ENCODE measurements at regions not wholly inside any gene's neighbourhood (a gene's known extent, or its start where the extent isn't known, plus 50 kb on each side); places are given as distances from the start of the nearest gene placed in this dataset.
A peak's percentile ranks its signal among the peaks of the same experiment; 100 is the strongest.
"Not testable (repeated sequence)": the region's sequence is repeated elsewhere in the genome, so short reads cannot be mapped to it uniquely, and the experiment has no call there.

GRCh38 chr6:15739353-15739752 is 76.5 kb upstream of the DTNBP1 start:
- DNase-seq (ENCODE audit: low read depth), result no peak
- no peak overlapping the region for H3K4me3 ChIP-seq (ENCODE audit: low read depth, low read length)
- no peak for TF ChIP-seq CTCF (IDR thresholded peaks at IDR 0.05; ENCODE audit: control insufficient read depth, extremely low read depth, insufficient read depth)

- H3K4me3 ChIP-seq (ENCODE audit: low read depth, low read length); DNase-seq (ENCODE audit: low read depth): not testable (repeated sequence)
Observed at GRCh38 chr6:15738195-15738594, 75.4 kb upstream of the DTNBP1 start.

- no peak overlapping the region for H3K4me3 ChIP-seq (ENCODE audit: low read depth, low read length)
- no peak for DNase-seq (ENCODE audit: low read depth)
- TF ChIP-seq CTCF (IDR thresholded peaks at IDR 0.05; ENCODE audit: control insufficient read depth, extremely low read depth, insufficient read depth), result no peak
Observed at GRCh38 chr6:15736297-15736696, 73.5 kb upstream of the DTNBP1 start.

- no peak overlapping the region for H3K4me3 ChIP-seq (ENCODE audit: low read depth, low read length)
- peak; percentile 34 for DNase-seq (ENCODE audit: low read depth)
Observed at GRCh38 chr6:15735567-15736265, 72.9 kb upstream of the DTNBP1 start.

GRCh38 chr6:15734118-15734897 is 71.5 kb upstream of the DTNBP1 start:
- no peak for DNase-seq (ENCODE audit: low read depth)
- H3K4me3 ChIP-seq (ENCODE audit: low read depth, low read length), result no peak overlapping the region
- TF ChIP-seq CTCF (IDR thresholded peaks at IDR 0.05; ENCODE audit: control insufficient read depth, extremely low read depth, insufficient read depth), result no peak

More at GRCh38 chr6:15735567-15736265, 72.9 kb upstream of the DTNBP1 start:
- TF ChIP-seq CTCF (IDR thresholded peaks at IDR 0.05; ENCODE audit: control insufficient read depth, extremely low read depth, insufficient read depth), result no peak

- DNase-seq (ENCODE audit: low read depth), result no peak
- H3K4me3 ChIP-seq (ENCODE audit: low read depth, low read length), result no peak overlapping the region
- no peak for TF ChIP-seq CTCF (IDR thresholded peaks at IDR 0.05; ENCODE audit: control insufficient read depth, extremely low read depth, insufficient read depth)
Observed at GRCh38 chr6:15730922-15731321, 68.1 kb upstream of the DTNBP1 start.

- DNase-seq (ENCODE audit: low read depth), result no peak
- TF ChIP-seq CTCF (IDR thresholded peaks at IDR 0.05; ENCODE audit: control insufficient read depth, extremely low read depth, insufficient read depth), result no peak
- H3K4me3 ChIP-seq (ENCODE audit: low read depth, low read length), result no peak overlapping the region
Observed at GRCh38 chr6:15730442-15730841, 67.6 kb upstream of the DTNBP1 start.

Data from LNCaP clone FGC (cell line).